ENCODE measurements at regions not wholly inside any gene's neighbourhood (a gene's known extent, or its start where the extent isn't known, plus 50 kb on each side); places are given as distances from the start of the nearest gene placed in this dataset.

- H3K9ac ChIP-seq (ENCODE audit: low read depth in 1 of 2, low read length in 2 of 2): no peak overlapping the region
- TF ChIP-seq JUND (IDR thresholded peaks at IDR 0.05) (no peak), YY1 (IDR thresholded peaks at IDR 0.05) (no peak), NR2F2 (IDR thresholded peaks at IDR 0.05) (no peak), FOXA1 (IDR thresholded peaks at IDR 0.05) (no peak), FOXA2 (IDR thresholded peaks at IDR 0.05) (no peak), EGR1 (IDR thresholded peaks at IDR 0.05; ENCODE audit: low read depth in 2 of 2) (no peak), SP1 (IDR thresholded peaks at IDR 0.05) (no peak), ZBTB33 (IDR thresholded peaks at IDR 0.05) (no peak), TAF1 (conservative IDR thresholded peaks at IDR 0.05) (no peak), RXRA (IDR thresholded peaks at IDR 0.05) (no peak), REST (IDR thresholded peaks at IDR 0.05) (no peak), HNF4G (IDR thresholded peaks at IDR 0.05) (no peak), HNF4A (conservative IDR thresholded peaks at IDR 0.05) (no peak), GABPA (IDR thresholded peaks at IDR 0.05 in 1 of 2, conservative IDR thresholded peaks at IDR 0.05 in 1 of 2) (no peak), RAD21 (IDR thresholded peaks at IDR 0.05) (no peak)
- TF ChIP-seq, protein P1, sequence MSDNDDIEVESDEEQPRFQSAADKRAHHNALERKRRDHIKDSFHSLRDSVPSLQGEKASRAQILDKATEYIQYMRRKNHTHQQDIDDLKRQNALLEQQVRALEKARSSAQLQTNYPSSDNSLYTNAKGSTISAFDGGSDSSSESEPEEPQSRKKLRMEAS (IDR thresholded peaks at IDR 0.05): no peak
- TF ChIP-seq, protein P2, sequence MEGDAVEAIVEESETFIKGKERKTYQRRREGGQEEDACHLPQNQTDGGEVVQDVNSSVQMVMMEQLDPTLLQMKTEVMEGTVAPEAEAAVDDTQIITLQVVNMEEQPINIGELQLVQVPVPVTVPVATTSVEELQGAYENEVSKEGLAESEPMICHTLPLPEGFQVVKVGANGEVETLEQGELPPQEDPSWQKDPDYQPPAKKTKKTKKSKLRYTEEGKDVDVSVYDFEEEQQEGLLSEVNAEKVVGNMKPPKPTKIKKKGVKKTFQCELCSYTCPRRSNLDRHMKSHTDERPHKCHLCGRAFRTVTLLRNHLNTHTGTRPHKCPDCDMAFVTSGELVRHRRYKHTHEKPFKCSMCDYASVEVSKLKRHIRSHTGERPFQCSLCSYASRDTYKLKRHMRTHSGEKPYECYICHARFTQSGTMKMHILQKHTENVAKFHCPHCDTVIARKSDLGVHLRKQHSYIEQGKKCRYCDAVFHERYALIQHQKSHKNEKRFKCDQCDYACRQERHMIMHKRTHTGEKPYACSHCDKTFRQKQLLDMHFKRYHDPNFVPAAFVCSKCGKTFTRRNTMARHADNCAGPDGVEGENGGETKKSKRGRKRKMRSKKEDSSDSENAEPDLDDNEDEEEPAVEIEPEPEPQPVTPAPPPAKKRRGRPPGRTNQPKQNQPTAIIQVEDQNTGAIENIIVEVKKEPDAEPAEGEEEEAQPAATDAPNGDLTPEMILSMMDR (IDR thresholded peaks at IDR 0.05; ENCODE audit: low read depth, low read length, missing input control): no peak
- no peak for DNase-seq (ENCODE audit: low spot score)
- 79% methylated on average over 1 of the region's 1 CpG for WGBS
- no peak overlapping the region for H3K4me3 ChIP-seq (ENCODE audit: low read depth in 1 of 3, low read length in 3 of 3)
- H3K27ac ChIP-seq (ENCODE audit: low read depth in 1 of 2, low read length in 2 of 2): no peak overlapping the region
- H3K9me3 ChIP-seq (ENCODE audit: control insufficient read depth in 4 of 4, low read length in 3 of 4): no peaks in the 10 kb centered on the region
- H3K4me1 ChIP-seq (ENCODE audit: control insufficient read depth in 4 of 4, insufficient read depth in 4 of 4, low read length in 3 of 4): no peaks in the 10 kb centered on the region
- peaks cover 0 to 3% (median 0%) of the 10 kb centered on the region in 4 donors for H3K27me3 ChIP-seq (ENCODE audit: control insufficient read depth in 4 of 4, insufficient read depth in 4 of 4, low read length in 3 of 4)
- no peaks in the 10 kb centered on the region for H3K36me3 ChIP-seq (ENCODE audit: control insufficient read depth in 4 of 4, insufficient read depth in 3 of 4, low read depth in 1 of 4, low read length in 3 of 4)
Measured at GRCh38 chr7:81195033-81195432, 276.2 kb upstream of the SEMA3C start.
